Kidney epithelial cell (primary cell): ENCODE measurements at regions not wholly inside any gene's neighbourhood (a gene's known extent, or its start where the extent isn't known, plus 50 kb on each side); places are given as distances from the start of the nearest gene placed in this dataset.

Experiments
- DNase-seq: peaks from one replicate; pipeline ENCODE4 v3.0.0-alpha.2; 2010; ENCODE audit warnings: low read depth
- H3K27me3 ChIP-seq: 2 replicates; pipeline ENCODE4 v1.6.0; 2011; ENCODE audit warnings: low read length; ENCODE audit not compliant: control insufficient read depth, insufficient read depth
- H3K36me3 ChIP-seq: 2 replicates; pipeline ENCODE4 v1.5.1; 2011; ENCODE audit warnings: low read length; ENCODE audit not compliant: control insufficient read depth, insufficient read depth
- H3K4me3 ChIP-seq: 2 replicates; pipeline ENCODE4 v1.5.1; 2011; ENCODE audit warnings: low read depth, mild to moderate bottlenecking, control low read depth, low read length
- TF ChIP-seq, protein P1 (sequence below): IDR thresholded peaks from 2 replicates; pipeline ENCODE4 v1.5.1; 2011; ENCODE audit warnings: mild to moderate bottlenecking, moderate library complexity, low read length, control low read depth, inconsistent platforms; ENCODE audit not compliant: insufficient read depth, poor library complexity, severe bottlenecking

- no peak overlapping the region for H3K4me3 ChIP-seq
- no peak for DNase-seq
- no peaks in the 10 kb centered on the region for H3K36me3 ChIP-seq
- TF ChIP-seq, protein P1, sequence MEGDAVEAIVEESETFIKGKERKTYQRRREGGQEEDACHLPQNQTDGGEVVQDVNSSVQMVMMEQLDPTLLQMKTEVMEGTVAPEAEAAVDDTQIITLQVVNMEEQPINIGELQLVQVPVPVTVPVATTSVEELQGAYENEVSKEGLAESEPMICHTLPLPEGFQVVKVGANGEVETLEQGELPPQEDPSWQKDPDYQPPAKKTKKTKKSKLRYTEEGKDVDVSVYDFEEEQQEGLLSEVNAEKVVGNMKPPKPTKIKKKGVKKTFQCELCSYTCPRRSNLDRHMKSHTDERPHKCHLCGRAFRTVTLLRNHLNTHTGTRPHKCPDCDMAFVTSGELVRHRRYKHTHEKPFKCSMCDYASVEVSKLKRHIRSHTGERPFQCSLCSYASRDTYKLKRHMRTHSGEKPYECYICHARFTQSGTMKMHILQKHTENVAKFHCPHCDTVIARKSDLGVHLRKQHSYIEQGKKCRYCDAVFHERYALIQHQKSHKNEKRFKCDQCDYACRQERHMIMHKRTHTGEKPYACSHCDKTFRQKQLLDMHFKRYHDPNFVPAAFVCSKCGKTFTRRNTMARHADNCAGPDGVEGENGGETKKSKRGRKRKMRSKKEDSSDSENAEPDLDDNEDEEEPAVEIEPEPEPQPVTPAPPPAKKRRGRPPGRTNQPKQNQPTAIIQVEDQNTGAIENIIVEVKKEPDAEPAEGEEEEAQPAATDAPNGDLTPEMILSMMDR = no peak
- no peaks in the 10 kb centered on the region for H3K27me3 ChIP-seq
Measured at GRCh38 chr11:134749040-134749839, 337.2 kb upstream of the B3GAT1 start.

DNA sequence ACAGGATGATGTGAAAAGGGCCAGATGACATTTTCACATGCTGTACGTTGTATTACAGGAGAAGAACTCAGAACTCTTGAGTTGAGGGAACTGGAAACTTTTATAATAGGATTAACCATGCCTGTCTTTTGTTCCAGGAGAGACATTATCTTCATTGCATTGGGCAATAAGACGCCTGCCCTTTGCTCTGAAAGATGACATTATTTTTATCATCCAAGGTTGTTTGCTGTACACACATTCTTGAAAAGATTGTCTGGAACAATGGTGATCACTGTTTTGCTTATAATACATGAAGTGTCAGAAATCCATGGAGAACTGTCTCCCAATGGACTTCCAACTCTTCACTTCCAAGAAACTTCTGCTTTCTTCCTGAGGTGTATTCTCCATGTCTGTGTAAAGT is 334.6 kb upstream of the B3GAT1 start:
- DNase-seq = no peak
- TF ChIP-seq, protein P1 = no peak
- Histone ChIP-seq H3K36me3 (no peaks in the 10 kb centered on the region), H3K4me3 (no peak overlapping the region), H3K27me3 (no peaks in the 10 kb centered on the region)

GRCh38 chr11:134745456-134745855 is 333.4 kb upstream of the B3GAT1 start:
- no peak overlapping the region for H3K4me3 ChIP-seq
- H3K36me3 ChIP-seq = no peaks in the 10 kb centered on the region
- no peaks in the 10 kb centered on the region for H3K27me3 ChIP-seq
- no peak for DNase-seq
- TF ChIP-seq, protein P1 = no peak

- H3K27me3 ChIP-seq = no peaks in the 10 kb centered on the region
- H3K4me3 ChIP-seq = no peak overlapping the region
- no peak for DNase-seq
- no peaks in the 10 kb centered on the region for H3K36me3 ChIP-seq
- TF ChIP-seq, protein P1 = no peak
Measured at GRCh38 chr11:134743820-134744195, 331.8 kb upstream of the B3GAT1 start.

DNA sequence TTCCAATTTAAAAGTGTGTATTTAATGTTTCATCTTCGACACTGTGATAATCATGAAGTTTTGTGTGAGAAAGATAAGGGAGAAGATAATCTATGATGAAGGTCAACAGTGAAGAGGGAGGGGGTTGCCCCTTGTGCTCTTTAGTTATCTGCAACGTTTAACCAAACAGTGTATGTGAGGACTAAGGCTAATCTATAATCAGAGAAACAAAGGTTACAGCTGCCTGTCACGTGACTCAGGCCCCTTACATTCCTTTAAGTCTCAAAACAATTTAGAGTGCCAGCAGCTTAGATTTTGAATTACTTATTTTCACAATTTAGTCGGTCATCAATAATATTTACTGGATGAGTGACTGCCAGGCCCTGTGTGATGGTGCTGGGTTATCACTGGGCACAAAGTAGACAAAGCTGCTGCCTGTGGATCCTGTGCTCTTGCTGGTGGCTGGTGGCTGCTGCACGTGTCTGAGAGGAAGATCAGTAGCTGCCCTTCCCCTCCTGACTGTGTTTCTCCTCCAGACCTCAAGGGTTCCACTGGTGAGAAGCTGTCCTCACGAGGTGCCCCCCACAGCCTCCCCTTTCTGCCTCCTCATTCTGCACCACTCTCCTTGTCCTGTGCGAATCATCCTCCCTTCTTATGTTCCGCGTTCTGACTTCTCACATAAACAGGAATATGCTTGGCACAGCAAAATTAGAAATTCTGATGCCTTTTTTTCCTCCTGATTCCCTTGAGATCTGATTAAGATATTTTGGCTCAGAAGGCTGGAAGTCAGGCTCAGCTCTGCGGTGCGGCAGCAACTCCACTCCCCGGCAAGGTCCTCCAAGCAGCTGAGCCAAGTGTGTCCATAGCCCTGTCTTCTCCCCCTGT is 331.1 kb upstream of the B3GAT1 start:
- no peaks in the 10 kb centered on the region for H3K27me3 ChIP-seq
- DNase-seq = no peak
- TF ChIP-seq, protein P1 = no peak
- H3K36me3 ChIP-seq = no peaks in the 10 kb centered on the region
- H3K4me3 ChIP-seq = no peak overlapping the region
